SK-N-SH treated with all-trans-retinoic acid at 6 μM for 48 hours (cell line): ENCODE measurements at regions not wholly inside any gene's neighbourhood (a gene's known extent, or its start where the extent isn't known, plus 50 kb on each side); places are given as distances from the start of the nearest gene placed in this dataset.

Experiments used
- OSR1 ChIP-seq: fragments of 250-450 bp; sonication (Bioruptor Pico); IDR thresholded peaks from 2 replicates; pipeline ENCODE4 v1.8.0; 2022; ENCODE audit warnings: moderate library complexity, mild to moderate bottlenecking, inconsistent platforms
- PATZ1 ChIP-seq: fragments of 250-450 bp; sonication (Bioruptor Pico); IDR thresholded peaks from 2 replicates; pipeline ENCODE4 v1.8.0; 2020; ENCODE audit warnings: mild to moderate bottlenecking, moderate library complexity, borderline replicate concordance
- RARB ChIP-seq: fragments of 250-450 bp; sonication (Bioruptor Pico); IDR thresholded peaks from 2 replicates; pipeline ENCODE4 v1.8.0; 2021; ENCODE audit warnings: mild to moderate bottlenecking, moderate library complexity

- no peak for TF ChIP-seq OSR1 (CRISPR knock-in tag)
- TF ChIP-seq RARB (CRISPR knock-in tag), result no peak
- no peak for TF ChIP-seq PATZ1
Observed at GRCh38 chr6:121581327-121581726, 145.9 kb downstream of the GJA1 start.
